ENCODE measurements at regions not wholly inside any gene's neighbourhood (a gene's known extent, or its start where the extent isn't known, plus 50 kb on each side); places are given as distances from the start of the nearest gene placed in this dataset.
"Not testable (repeated sequence)": the region's sequence is repeated elsewhere in the genome, so short reads cannot be mapped to it uniquely, and the experiment has no call there.

- not testable (repeated sequence) for TF ChIP-seq CTCF (IDR thresholded peaks at IDR 0.05; ENCODE audit: extremely low read depth in 1 of 2, insufficient read depth in 1 of 2, low read depth in 1 of 2, low read length in 2 of 2); EZH2 (IDR thresholded peaks at IDR 0.05; ENCODE audit: borderline replicate concordance, low read depth, low read length, severe bottlenecking); POLR2AphosphoS5 (IDR thresholded peaks at IDR 0.05; ENCODE audit: insufficient read depth, low read depth, low read length); POLR2A (IDR thresholded peaks at IDR 0.05; ENCODE audit: low read depth, low read length); JUN (IDR thresholded peaks at IDR 0.05; ENCODE audit: borderline replicate concordance, insufficient read depth, insufficient read length, low read depth); MAX (IDR thresholded peaks at IDR 0.05; ENCODE audit: insufficient read depth, insufficient read length)
Observed at GRCh38 chr10:83551190-83551589, 588.1 kb upstream of the GHITM start.

All from endothelial cell of umbilical vein (primary cell).